H9 (cell line): ENCODE measurements at regions not wholly inside any gene's neighbourhood (a gene's known extent, or its start where the extent isn't known, plus 50 kb on each side); places are given as distances from the start of the nearest gene placed in this dataset.

ENCODE experiments used
- DNase-seq: peaks from one replicate; pipeline ENCODE4 v3.0.0-alpha.2; 2017
- H2AFZ ChIP-seq: one replicate; pipeline ENCODE4 v1.6.1; 2013; ENCODE audit warnings: mild to moderate bottlenecking, low read length, control low read depth, moderate library complexity
- H2AK5ac ChIP-seq: 2 replicates; pipeline ENCODE4 v1.6.1; 2013; ENCODE audit warnings: low read length, control low read depth, mixed read lengths; ENCODE audit not compliant: insufficient read length
- H2BK120ac ChIP-seq: one replicate; pipeline ENCODE4 v1.6.1; 2013; ENCODE audit warnings: low read depth, mild to moderate bottlenecking, low read length, control low read depth, inconsistent platforms; ENCODE audit not compliant: poor library complexity, severe bottlenecking
- H2BK12ac ChIP-seq: 2 replicates; pipeline ENCODE4 v1.6.1; 2013; ENCODE audit warnings: low read length, control low read depth, mixed read lengths, low read depth; ENCODE audit not compliant: insufficient read length
- H2BK15ac ChIP-seq: 2 replicates; pipeline ENCODE4 v1.6.1; 2013; ENCODE audit warnings: low read depth, low read length, control low read depth
- H2BK20ac ChIP-seq: one replicate; pipeline ENCODE4 v1.6.1; 2013; ENCODE audit warnings: low read depth, mild to moderate bottlenecking, low read length, control low read depth, inconsistent platforms; ENCODE audit not compliant: poor library complexity, severe bottlenecking
- H2BK5ac ChIP-seq: 2 replicates; pipeline ENCODE4 v1.6.1; 2013; ENCODE audit warnings: low read length, control low read depth, mixed read lengths; ENCODE audit not compliant: insufficient read length
- H3K14ac ChIP-seq: 2 replicates; pipeline ENCODE4 v1.6.1; 2013; ENCODE audit warnings: low read length, control low read depth; ENCODE audit not compliant: insufficient read depth
- H3K18ac ChIP-seq: 2 replicates; pipeline ENCODE4 v1.6.1; 2013; ENCODE audit warnings: low read depth, mild to moderate bottlenecking, mixed read lengths, low read length, control low read depth; ENCODE audit not compliant: insufficient read length
- H3K23ac ChIP-seq: 2 replicates; pipeline ENCODE4 v1.6.1; 2013; ENCODE audit warnings: low read length, control low read depth, mixed read lengths, low read depth; ENCODE audit not compliant: insufficient read length
- H3K23me2 ChIP-seq: 2 replicates; pipeline ENCODE4 v1.6.1; 2013; ENCODE audit warnings: low read depth, mild to moderate bottlenecking, mixed read lengths, low read length, control low read depth; ENCODE audit not compliant: insufficient read length, poor library complexity, severe bottlenecking
- H3K27ac ChIP-seq: 2 replicates; pipeline ENCODE4 v1.5.1; 2013; ENCODE audit warnings: low read length, control low read depth, mixed read lengths, low read depth; ENCODE audit not compliant: insufficient read length
- H3K27me3 ChIP-seq: 2 replicates; pipeline ENCODE4 v1.6.1; 2013; ENCODE audit warnings: low read length, control low read depth, inconsistent platforms; ENCODE audit not compliant: insufficient read depth
- H3K4ac ChIP-seq: 2 replicates; pipeline ENCODE4 v1.6.1; 2013; ENCODE audit warnings: low read depth, mild to moderate bottlenecking, control low read depth, inconsistent platforms, low read length, moderate library complexity
- H3K4me1 ChIP-seq: 2 replicates; pipeline ENCODE4 v1.6.1; 2013; ENCODE audit warnings: low read length, control low read depth, inconsistent platforms; ENCODE audit not compliant: insufficient read depth
- H3K4me2 ChIP-seq: 2 replicates; pipeline ENCODE4 v1.6.1; 2013; ENCODE audit warnings: low read length, control low read depth, mixed read lengths; ENCODE audit not compliant: insufficient read length, insufficient read depth
- H3K56ac ChIP-seq: 2 replicates; pipeline ENCODE4 v1.6.1; 2013; ENCODE audit warnings: low read depth, mild to moderate bottlenecking, mixed read lengths, low read length, control low read depth; ENCODE audit not compliant: insufficient read length
- H3K79me1 ChIP-seq: 2 replicates; pipeline ENCODE4 v1.6.1; 2013; ENCODE audit warnings: low read depth, mild to moderate bottlenecking, moderate library complexity, low read length, control low read depth, inconsistent platforms; ENCODE audit not compliant: insufficient read depth, poor library complexity, severe bottlenecking
- H3K79me2 ChIP-seq: 2 replicates; pipeline ENCODE4 v1.6.1; 2013; ENCODE audit warnings: low read length, control low read depth, inconsistent platforms; ENCODE audit not compliant: insufficient read depth
- H3K9ac ChIP-seq: 2 replicates; pipeline ENCODE4 v1.6.1; 2013; ENCODE audit warnings: low read length, control low read depth, mixed read lengths; ENCODE audit not compliant: insufficient read length; ENCODE audit errors: extremely low read depth
- H3K9me3 ChIP-seq: one replicate; pipeline ENCODE4 v1.6.1; 2013; ENCODE audit warnings: low read depth, low read length, inconsistent platforms; ENCODE audit not compliant: control insufficient read depth
- H3T11ph ChIP-seq: one replicate; pipeline ENCODE4 v1.6.1; 2013; ENCODE audit warnings: mild to moderate bottlenecking, low read length, control low read depth, inconsistent platforms
- H4K20me1 ChIP-seq: one replicate; pipeline ENCODE4 v1.6.1; 2013; ENCODE audit not compliant: control insufficient read depth, insufficient read length, insufficient read depth
- H4K5ac ChIP-seq: 2 replicates; pipeline ENCODE4 v1.6.1; 2013; ENCODE audit warnings: low read depth, mild to moderate bottlenecking, mixed read lengths, low read length, control low read depth; ENCODE audit not compliant: insufficient read length
- H4K8ac ChIP-seq: replicated peaks from 2 replicates; pipeline ENCODE4 v1.6.1; 2013; ENCODE audit warnings: low read length, control low read depth, mixed read lengths, low read depth; ENCODE audit not compliant: insufficient read length
- H4K91ac ChIP-seq: 2 replicates; pipeline ENCODE4 v1.6.1; 2013; ENCODE audit warnings: low read depth, mild to moderate bottlenecking, moderate library complexity, mixed read lengths, low read length, control low read depth; ENCODE audit not compliant: insufficient read length
- H3K27ac Mint-ChIP-seq, 3 experiments: 2 replicates in 2 of 3; 3 replicates in 1 of 3; pipeline ENCODE4 v1.8.0; 2020 to 2021; ENCODE audit warnings: mixed read lengths in 3 of 3, mild to moderate bottlenecking in 1 of 3, moderate library complexity in 1 of 3
- H3K27me3 Mint-ChIP-seq: 2 replicates; pipeline ENCODE4 v1.8.0; 2021; ENCODE audit warnings: low read depth, mild to moderate bottlenecking, moderate library complexity, mixed read lengths
- H3K36me3 Mint-ChIP-seq, 3 experiments: 2 replicates in 2 of 3; 3 replicates in 1 of 3; pipeline ENCODE4 v1.8.0; 2020 to 2021; ENCODE audit warnings: low read depth in 3 of 3, mixed read lengths in 3 of 3; ENCODE audit not compliant: insufficient read depth in 1 of 3
- H3K4me1 Mint-ChIP-seq, 2 experiments: 2 replicates each; pipeline ENCODE4 v1.8.0; 2020; ENCODE audit warnings: mixed read lengths in 2 of 2
- H3K4me3 Mint-ChIP-seq, 2 experiments: 2 replicates in 1 of 2; 3 replicates in 1 of 2; pipeline ENCODE4 v1.8.0; 2020 to 2021; ENCODE audit warnings: mild to moderate bottlenecking in 2 of 2, mixed read lengths in 2 of 2, moderate library complexity in 1 of 2
- H3K9me3 Mint-ChIP-seq, 2 experiments: 2 replicates in 1 of 2; 3 replicates in 1 of 2; pipeline ENCODE4 v1.8.0; 2020; ENCODE audit warnings: mild to moderate bottlenecking in 2 of 2, mixed read lengths in 2 of 2, moderate library complexity in 1 of 2
- CTCF ChIP-seq: fragments of 200-600 bp; sonication (generic); conservative IDR thresholded peaks from 3 replicates; pipeline ENCODE4 v1.8.0; 2021; ENCODE audit warnings: antibody characterized with exemption, mild to moderate bottlenecking
- WGBS: extraction: QIAGEN DNeasy Blood & Tissue Kit; methylation state at CpG from one replicate; pipeline ENCODE4 v1.1.7; 2013; ENCODE audit warnings: missing lambda C conversion rate, low lambda C conversion rate, mixed read lengths; ENCODE audit not compliant: insufficient read length; ENCODE audit errors: extremely low coverage; 5-methylcytosine and 5-hydroxymethylcytosine counted together

DNA sequence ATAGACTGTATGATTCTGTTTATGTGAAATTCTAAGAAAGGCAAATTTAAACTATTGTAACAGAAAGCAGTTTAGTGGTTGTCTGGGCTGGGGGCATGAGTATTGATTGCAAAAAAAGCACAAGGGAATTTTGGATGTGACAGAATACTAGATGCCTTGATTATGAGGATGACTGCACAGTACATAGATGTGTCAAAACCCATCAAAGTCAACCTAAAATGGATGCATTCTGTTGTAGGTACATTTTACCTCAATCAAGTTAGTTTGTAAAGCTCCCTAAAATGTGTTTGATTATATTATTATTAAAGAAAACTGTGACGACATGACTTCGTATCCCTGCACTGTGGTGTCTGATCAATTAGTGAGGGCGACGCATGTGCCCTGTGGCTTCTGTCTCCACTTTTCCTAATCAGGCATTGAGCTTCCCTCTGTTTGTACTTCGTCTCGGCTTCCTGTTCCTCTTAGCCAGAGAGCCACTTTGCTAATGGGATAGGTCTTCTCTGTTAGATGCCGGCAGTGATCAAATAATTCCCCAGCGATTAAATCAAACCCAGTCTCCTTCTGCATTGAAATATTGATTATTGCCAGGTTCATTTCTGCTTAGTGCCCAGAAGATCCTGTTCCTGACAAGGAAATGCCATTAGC, 118.3 kb upstream of the GGTLC1 start:
- no peak overlapping the region for H3K23ac ChIP-seq
- no peak overlapping the region for H3K4ac ChIP-seq
- no peak overlapping the region for H3K14ac ChIP-seq
- H3K9ac ChIP-seq = no peak overlapping the region
- TF ChIP-seq CTCF = no peak
- H2BK120ac ChIP-seq = no peak overlapping the region
- H3K9me3 Mint-ChIP-seq = no peaks in the 10 kb centered on the region
- H3K79me1 ChIP-seq = no peaks in the 10 kb centered on the region
- H3T11ph ChIP-seq = no peak overlapping the region
- H3K18ac ChIP-seq = no peak overlapping the region
- peaks cover 0 to 3% of the 10 kb centered on the region in 2 experiments; a peak in 1 of 4 replicates for H3K4me1 Mint-ChIP-seq
- H3K27me3 ChIP-seq = no peaks in the 10 kb centered on the region
- no peak overlapping the region for H2AK5ac ChIP-seq
- no peak overlapping the region; a peak in 1 of 7 replicates for H3K27ac Mint-ChIP-seq
- no peak for DNase-seq
- no peaks in the 10 kb centered on the region for H3K36me3 Mint-ChIP-seq
- no peak overlapping the region for H4K5ac ChIP-seq
- no peak overlapping the region for H4K8ac ChIP-seq
- H2BK5ac ChIP-seq = no peak overlapping the region
- no peaks in the 10 kb centered on the region for H3K79me2 ChIP-seq
- no peak overlapping the region for H2BK15ac ChIP-seq
- H2BK20ac ChIP-seq = no peak overlapping the region
- no peaks in the 10 kb centered on the region for H3K4me1 ChIP-seq
- no peak overlapping the region for H4K91ac ChIP-seq
- no CpG with 5 or more reads among the region's 8 CpGs for WGBS
- no peaks in the 10 kb centered on the region for H3K9me3 ChIP-seq
- no peaks in the 10 kb centered on the region for H4K20me1 ChIP-seq
- H3K56ac ChIP-seq = no peak overlapping the region
- H2AFZ ChIP-seq = no peak overlapping the region
- no peak overlapping the region for H3K4me3 Mint-ChIP-seq
- H3K27me3 Mint-ChIP-seq = peaks cover 5% of the 10 kb centered on the region
- no peak overlapping the region for H2BK12ac ChIP-seq
- no peaks in the 10 kb centered on the region for H3K23me2 ChIP-seq
- H3K27ac ChIP-seq = no peak overlapping the region
- H3K4me2 ChIP-seq = no peak overlapping the region
